Gastrocnemius medialis (tissue), 4 donors: ENCODE measurements at regions not wholly inside any gene's neighbourhood (a gene's known extent, or its start where the extent isn't known, plus 50 kb on each side); places are given as distances from the start of the nearest gene placed in this dataset.
"Not testable (repeated sequence)": the region's sequence is repeated elsewhere in the genome, so short reads cannot be mapped to it uniquely, and the experiment has no call there.

Experiments used
- ATAC-seq, 2 donors: fragments of 150-250 bp; one replicate each; pipeline ENCODE4 v1.9.1; 2016
- DNase-seq, 2 donors: peaks; one replicate each; pipeline ENCODE4 v3.0.0-alpha.2; 2019
- H3K27ac ChIP-seq, 4 donors: fragments of 200-600 bp; sonication (generic); 1 replicate in 1 of 4; 2 replicates in 3 of 4; pipeline ENCODE4 v1.5.1; 2016 to 2018; ENCODE audit warnings: mild to moderate bottlenecking in 2 of 4, moderate library complexity in 1 of 4
- H3K27me3 ChIP-seq, 3 donors: fragments of 200-600 bp; sonication (generic) in 2 of 3; 1 replicate in 1 of 3; 2 replicates in 2 of 3; pipeline versions ENCODE4 v1.5.1 to v1.6.0; 2016 to 2019; ENCODE audit warnings: mild to moderate bottlenecking in 1 of 3, moderate library complexity in 1 of 3
- H3K36me3 ChIP-seq, 2 donors: fragments of 200-600 bp; sonication (generic) in 1 of 2; one replicate each; pipeline ENCODE4 v1.5.1; 2017 to 2018
- H3K4me1 ChIP-seq, 2 donors: fragments of 200-600 bp; sonication (generic) in 1 of 2; one replicate each; pipeline ENCODE4 v1.5.1; 2016 to 2017; ENCODE audit warnings: mild to moderate bottlenecking in 2 of 2
- H3K4me3 ChIP-seq, 4 donors: fragments of 200-600 bp; sonication (generic) in 3 of 4; 1 replicate in 1 of 4; 2 replicates in 3 of 4; pipeline ENCODE4 v1.5.1; 2016 to 2019; ENCODE audit warnings: mild to moderate bottlenecking in 2 of 4
- H3K9me3 ChIP-seq, 3 donors: fragments of 200-600 bp; sonication (generic) in 2 of 3; 1 replicate in 1 of 3; 2 replicates in 2 of 3; pipeline ENCODE4 v1.5.1; 2016 to 2019
- POLR2A ChIP-seq, 2 donors: fragments of 450-650 bp; IDR thresholded peaks; one replicate each; pipeline ENCODE4 v1.6.1; 2017; ENCODE audit warnings: antibody characterized with exemption in 2 of 2, mild to moderate bottlenecking in 2 of 2, moderate library complexity in 2 of 2
- in situ Hi-C, 4 donors: fragments of 200-750 bp; cut with MboI; loops; one replicate each; pipeline versions ENCODE4 v1.15.0 to v1.8.0; 2017; ENCODE audit warnings: low sequenced_read_pairs in 4 of 4
- intact Hi-C: fragments of 100-400 bp; cut with DNase I; formaldehyde crosslinking; loops from one replicate; pipeline ENCODE4 v1.15.1; 2023; ENCODE audit warnings: low total_unique reads
- TF ChIP-seq, protein P1 (sequence below), 5 experiments: fragments of 450-650 bp in 3 of 5; fragments of 200-600 bp in 2 of 5; sonication (generic) in 2 of 5; IDR thresholded peaks in 4 of 5; conservative IDR thresholded peaks in 1 of 5; 1 replicate in 4 of 5; 2 replicates in 1 of 5; pipeline ENCODE4 v1.5.1; 2016 to 2019; ENCODE audit warnings: antibody characterized with exemption in 5 of 5, mild to moderate bottlenecking in 3 of 5, moderate library complexity in 3 of 5

DNA sequence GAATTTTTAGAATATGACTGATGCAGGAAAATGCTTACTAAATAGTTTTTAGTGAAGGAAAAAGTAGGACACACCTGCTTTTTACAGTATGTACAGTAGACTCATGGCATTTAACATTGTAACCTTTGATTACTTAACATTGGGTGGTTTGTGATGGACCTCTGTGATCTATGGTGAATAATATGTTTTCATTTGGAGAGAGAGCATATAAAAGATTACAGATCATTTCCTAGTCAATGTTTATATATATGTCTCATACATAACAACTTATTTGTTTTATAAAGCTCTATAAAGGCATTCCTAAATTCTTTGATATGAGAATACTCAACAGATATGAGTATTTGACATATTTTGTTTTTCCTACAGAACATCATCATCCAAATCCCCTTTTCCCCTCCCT is 129.3 kb upstream of the PDE7B start:
- Histone ChIP-seq H3K4me1 (no peaks in the 10 kb centered on the region), H3K27me3 (no peaks in the 10 kb centered on the region), H3K36me3 (no peaks in the 10 kb centered on the region), H3K9me3 (no peaks in the 10 kb centered on the region), H3K4me3 (no peak overlapping the region), H3K27ac (no peak overlapping the region)
- no peak for TF ChIP-seq POLR2A (IDR thresholded peaks at IDR 0.05)
- TF ChIP-seq, protein P1, sequence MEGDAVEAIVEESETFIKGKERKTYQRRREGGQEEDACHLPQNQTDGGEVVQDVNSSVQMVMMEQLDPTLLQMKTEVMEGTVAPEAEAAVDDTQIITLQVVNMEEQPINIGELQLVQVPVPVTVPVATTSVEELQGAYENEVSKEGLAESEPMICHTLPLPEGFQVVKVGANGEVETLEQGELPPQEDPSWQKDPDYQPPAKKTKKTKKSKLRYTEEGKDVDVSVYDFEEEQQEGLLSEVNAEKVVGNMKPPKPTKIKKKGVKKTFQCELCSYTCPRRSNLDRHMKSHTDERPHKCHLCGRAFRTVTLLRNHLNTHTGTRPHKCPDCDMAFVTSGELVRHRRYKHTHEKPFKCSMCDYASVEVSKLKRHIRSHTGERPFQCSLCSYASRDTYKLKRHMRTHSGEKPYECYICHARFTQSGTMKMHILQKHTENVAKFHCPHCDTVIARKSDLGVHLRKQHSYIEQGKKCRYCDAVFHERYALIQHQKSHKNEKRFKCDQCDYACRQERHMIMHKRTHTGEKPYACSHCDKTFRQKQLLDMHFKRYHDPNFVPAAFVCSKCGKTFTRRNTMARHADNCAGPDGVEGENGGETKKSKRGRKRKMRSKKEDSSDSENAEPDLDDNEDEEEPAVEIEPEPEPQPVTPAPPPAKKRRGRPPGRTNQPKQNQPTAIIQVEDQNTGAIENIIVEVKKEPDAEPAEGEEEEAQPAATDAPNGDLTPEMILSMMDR (IDR thresholded peaks at IDR 0.05 in 4 of 5, conservative IDR thresholded peaks at IDR 0.05 in 1 of 5) = no peak
- no peak for ATAC-seq
- intact Hi-C loops = no loop called here
- in situ Hi-C loops = no loop called here
- DNase-seq = no peak

DNA sequence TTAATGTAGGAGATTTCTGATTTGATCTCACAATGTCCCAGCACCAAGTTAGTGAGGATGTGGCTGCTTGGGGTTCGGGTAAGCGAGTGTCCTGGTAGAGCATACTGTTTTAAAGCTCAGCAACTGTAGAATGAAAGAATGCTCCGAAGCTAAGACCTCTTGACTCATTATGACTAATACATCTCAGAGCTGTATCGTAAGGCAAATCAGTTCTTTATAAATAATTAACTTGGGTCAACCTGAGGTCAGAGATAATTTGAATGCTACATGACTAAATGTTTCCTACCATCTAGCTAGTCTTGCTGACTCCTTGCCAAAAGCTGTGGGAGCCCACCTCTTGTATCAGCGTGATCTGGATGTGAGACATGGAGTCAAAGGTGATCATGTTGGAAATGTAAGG is 128.8 kb upstream of the PDE7B start:
- no peaks in the 10 kb centered on the region for H3K36me3 ChIP-seq

DNA sequence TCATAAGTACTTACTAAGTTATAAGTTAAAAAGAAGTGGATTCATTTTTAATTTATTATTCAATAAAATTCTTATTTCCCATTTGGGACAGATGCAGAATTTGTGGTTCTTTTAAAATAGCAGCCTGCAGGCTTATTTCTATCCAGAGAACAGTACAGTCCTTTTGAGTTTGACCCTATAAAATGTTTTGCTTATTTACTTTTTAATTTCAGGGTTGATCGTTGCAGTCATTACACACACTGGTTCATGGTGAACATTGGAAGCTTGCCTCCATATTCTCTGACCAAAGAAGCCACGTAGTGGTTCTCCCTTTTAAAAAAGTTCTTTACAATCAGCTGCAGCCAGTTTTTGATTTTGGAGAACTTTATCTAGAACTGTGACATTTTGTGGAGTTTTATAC is 122.9 kb upstream of the PDE7B start:
- no peak overlapping the region for H3K27ac ChIP-seq
- H3K9me3 ChIP-seq = no peaks in the 10 kb centered on the region
- H3K4me1 ChIP-seq = no peaks in the 10 kb centered on the region
- DNase-seq = no peak
- TF ChIP-seq, protein P1 (IDR thresholded peaks at IDR 0.05 in 4 of 5, conservative IDR thresholded peaks at IDR 0.05 in 1 of 5) = no peak
- no peak for TF ChIP-seq POLR2A (IDR thresholded peaks at IDR 0.05)
- no peak for ATAC-seq
- intact Hi-C loops = no loop called here
- H3K36me3 ChIP-seq = no peaks in the 10 kb centered on the region
- no peaks in the 10 kb centered on the region for H3K27me3 ChIP-seq
- no peak overlapping the region for H3K4me3 ChIP-seq
- in situ Hi-C loops = no loop called here

More for the DNA sequence above, 128.8 kb upstream of the PDE7B start:
- Histone ChIP-seq H3K27me3 (no peaks in the 10 kb centered on the region), H3K4me1 (no peaks in the 10 kb centered on the region), H3K4me3 (no peak overlapping the region), H3K27ac (no peak overlapping the region), H3K9me3 (no peaks in the 10 kb centered on the region)
- ATAC-seq (no peak), DNase-seq (no peak)
- intact Hi-C loops = no loop called here
- in situ Hi-C loops = no loop called here
- TF ChIP-seq, protein P1 (IDR thresholded peaks at IDR 0.05 in 4 of 5, conservative IDR thresholded peaks at IDR 0.05 in 1 of 5) = no peak
- TF ChIP-seq POLR2A (IDR thresholded peaks at IDR 0.05) = no peak

DNA sequence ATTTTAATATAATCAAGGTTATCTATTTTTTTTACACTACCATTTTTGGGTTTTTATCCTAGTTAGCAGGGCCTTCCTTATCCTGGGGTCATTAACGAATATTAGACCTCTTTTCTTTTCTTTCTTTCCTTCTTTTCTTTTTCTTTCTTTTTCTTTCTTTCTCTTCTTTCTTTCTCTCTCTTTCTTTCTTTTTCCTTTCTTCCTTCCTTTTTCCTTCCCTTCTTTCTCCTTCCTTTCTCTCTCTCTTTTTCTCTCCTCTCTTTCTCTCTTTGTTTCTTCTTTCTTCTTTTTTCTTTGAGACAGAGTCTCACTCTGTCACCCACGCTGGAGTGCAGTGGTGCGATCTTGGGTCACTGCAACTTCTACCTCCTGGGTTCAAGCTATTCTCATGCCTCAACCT is 120.4 kb upstream of the PDE7B start:
- ATAC-seq = no peak
- TF ChIP-seq, protein P1 (IDR thresholded peaks at IDR 0.05 in 4 of 5, conservative IDR thresholded peaks at IDR 0.05 in 1 of 5) = no peak
- no peak for TF ChIP-seq POLR2A (IDR thresholded peaks at IDR 0.05)

DNA sequence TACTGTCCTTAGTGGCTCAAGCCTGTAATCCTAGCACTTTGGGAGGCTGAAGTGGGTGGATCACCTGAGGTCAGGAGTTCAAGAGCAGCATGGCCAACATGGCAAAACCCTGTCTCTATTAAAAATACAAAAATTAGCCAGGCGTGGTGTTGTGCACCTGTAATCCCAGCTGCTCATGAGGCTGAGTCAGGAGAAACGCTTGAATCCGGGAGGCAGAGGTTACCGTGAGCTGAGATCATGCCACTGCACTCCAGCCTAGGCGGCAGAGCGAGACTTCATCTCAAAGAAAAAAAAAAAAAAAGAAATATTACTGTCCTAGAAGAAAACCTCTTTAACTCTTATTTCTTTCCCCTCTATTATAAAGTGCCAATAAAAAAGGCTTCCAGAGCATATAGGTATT is 115.2 kb upstream of the PDE7B start:
- H3K9me3 ChIP-seq, DNase-seq, H3K27me3 ChIP-seq, H3K4me1 ChIP-seq, H3K36me3 ChIP-seq, ATAC-seq, H3K27ac ChIP-seq, in situ Hi-C loops, H3K4me3 ChIP-seq, intact Hi-C loops: not testable (repeated sequence)

More for the DNA sequence above, 120.4 kb upstream of the PDE7B start:
- H3K27me3 ChIP-seq = no peaks in the 10 kb centered on the region
- H3K9me3 ChIP-seq = no peaks in the 10 kb centered on the region
- in situ Hi-C loops (no loop called here), intact Hi-C loops (no loop called here)
- DNase-seq = no peak
- H3K4me3 ChIP-seq = no peak overlapping the region
- H3K27ac ChIP-seq = no peak overlapping the region
- H3K4me1 ChIP-seq = no peaks in the 10 kb centered on the region
- no peaks in the 10 kb centered on the region for H3K36me3 ChIP-seq
